ENCODE measurements at regions not wholly inside any gene's neighbourhood (a gene's known extent, or its start where the extent isn't known, plus 50 kb on each side); places are given as distances from the start of the nearest gene placed in this dataset.
A peak's percentile ranks its signal among the peaks of the same experiment; 100 is the strongest.

GRCh38 chr3:76582098-76582497, 457.8 kb upstream of the ROBO2 start:
- no peak overlapping the region for H3K4me3 ChIP-seq (ENCODE audit: low read depth, low read length)
- TF ChIP-seq CTCF (IDR thresholded peaks at IDR 0.05; ENCODE audit: insufficient read depth, low read depth, low read length, missing control alignments), result no peak
- DNase-seq (ENCODE audit: low read depth), result no peak

DNA sequence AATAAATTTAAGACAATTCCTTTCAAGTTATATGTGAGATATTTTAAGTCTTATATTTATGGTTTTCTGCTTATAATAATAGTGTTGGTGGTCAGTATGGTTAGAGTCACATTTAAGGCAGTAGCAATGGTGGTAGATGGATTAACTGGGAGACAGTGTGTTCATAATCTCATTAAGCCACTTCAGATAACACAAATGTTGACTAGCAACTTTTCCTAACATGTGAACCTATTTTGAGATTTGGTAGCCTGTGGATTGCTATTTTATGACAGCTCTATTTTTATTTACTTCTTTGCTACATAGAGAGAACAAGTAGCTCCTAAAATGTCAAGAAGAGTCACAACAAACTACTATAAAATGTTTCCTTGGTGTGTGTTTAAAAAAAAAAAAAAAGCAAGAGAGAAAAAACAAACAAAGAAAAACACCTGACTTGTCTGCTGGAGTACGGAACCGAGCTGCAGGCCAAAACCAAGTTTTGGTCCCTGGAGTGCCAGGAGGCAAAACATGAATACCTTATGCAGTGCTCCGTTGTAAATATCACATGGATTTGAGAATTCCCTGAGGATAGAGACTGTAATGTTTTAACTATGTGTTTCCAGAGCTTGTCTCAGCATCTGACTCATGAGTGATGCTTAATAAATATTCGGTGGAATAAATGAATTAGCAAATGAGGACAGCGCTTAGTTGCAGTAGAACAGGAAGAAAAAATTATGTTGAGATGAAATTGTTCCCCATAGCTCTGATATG, 457.1 kb upstream of the ROBO2 start:
- TF ChIP-seq CTCF (IDR thresholded peaks at IDR 0.05; ENCODE audit: insufficient read depth, low read depth, low read length, missing control alignments), result no peak
- H3K4me3 ChIP-seq (ENCODE audit: low read depth, low read length), result no peak overlapping the region
- no peak for DNase-seq (ENCODE audit: low read depth)

DNA sequence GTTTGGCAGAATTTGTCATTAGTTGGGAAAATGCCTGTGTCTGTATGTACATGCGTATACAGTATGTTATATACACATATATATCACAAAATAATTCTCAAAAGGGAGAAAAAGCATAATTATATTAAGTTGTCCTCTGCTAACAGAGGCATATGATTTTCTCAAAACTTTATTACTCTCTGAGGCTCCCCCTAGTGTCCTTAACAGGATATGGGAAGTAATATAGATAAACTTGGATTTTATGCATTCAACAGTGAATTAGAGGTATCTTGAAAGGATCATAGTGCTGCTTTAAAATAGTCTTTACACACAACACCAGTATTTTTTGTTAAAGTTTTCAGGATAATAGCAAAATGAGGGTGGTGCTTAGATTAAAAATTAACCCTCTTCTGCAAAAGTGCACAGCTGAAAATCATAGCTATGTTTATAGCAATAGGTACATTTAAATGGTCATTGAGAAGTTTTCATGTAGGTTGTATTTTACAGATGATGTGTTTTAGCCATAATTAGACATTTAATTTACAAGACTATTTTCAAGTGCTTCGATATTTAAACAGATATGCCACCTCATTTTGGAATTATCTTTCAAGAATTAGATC, 454.0 kb upstream of the ROBO2 start:
- peak; percentile 24 for DNase-seq (ENCODE audit: low read depth)
- no peak overlapping the region for H3K4me3 ChIP-seq (ENCODE audit: low read depth, low read length)
- TF ChIP-seq CTCF (IDR thresholded peaks at IDR 0.05; ENCODE audit: insufficient read depth, low read depth, low read length, missing control alignments), result peak; percentile 40

DNA sequence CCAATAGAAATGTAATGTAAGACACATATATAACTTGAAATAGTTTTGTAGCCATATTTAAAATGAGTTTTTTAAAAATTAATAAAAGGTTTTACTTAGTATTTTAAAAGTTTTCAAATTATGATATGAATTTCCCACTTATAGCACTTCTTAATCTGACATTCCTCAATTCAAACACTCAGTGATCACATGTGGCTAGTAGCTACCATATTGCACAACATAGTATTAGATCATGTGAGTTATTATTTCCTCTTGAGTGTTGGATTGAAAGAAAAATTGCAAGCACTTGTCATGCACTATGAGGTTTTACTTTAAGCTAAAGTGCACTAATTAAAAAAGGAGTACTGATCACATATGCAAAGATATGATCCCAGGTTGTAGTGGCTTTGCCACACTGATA, 453.4 kb upstream of the ROBO2 start:
- H3K4me3 ChIP-seq (ENCODE audit: low read depth, low read length), result no peak overlapping the region
- TF ChIP-seq CTCF (IDR thresholded peaks at IDR 0.05; ENCODE audit: insufficient read depth, low read depth, low read length, missing control alignments), result no peak
- DNase-seq (ENCODE audit: low read depth), result no peak

DNA sequence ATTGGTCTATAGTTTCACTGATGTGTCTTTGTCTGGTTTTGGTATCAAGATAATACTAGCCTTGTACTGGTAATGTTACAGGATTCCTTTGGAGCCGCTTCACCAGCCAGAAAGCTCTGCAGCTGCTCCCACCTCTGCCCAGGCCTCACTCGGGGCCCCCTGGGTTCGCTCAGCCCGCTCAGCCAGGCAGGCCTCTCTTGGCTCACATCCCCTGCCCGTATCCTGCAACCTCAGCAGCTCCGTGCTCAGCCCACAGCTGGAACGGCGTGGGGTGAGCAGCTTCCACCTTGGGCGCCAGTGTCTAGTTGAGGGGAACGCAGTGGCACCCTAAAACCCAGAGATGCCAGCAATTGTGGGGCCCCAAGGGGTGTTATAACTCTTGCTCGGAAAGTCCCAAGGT, 429.7 kb upstream of the ROBO2 start:
- DNase-seq (ENCODE audit: low read depth), result no peak
- H3K4me3 ChIP-seq (ENCODE audit: low read depth, low read length), result no peak overlapping the region
- no peak for TF ChIP-seq CTCF (IDR thresholded peaks at IDR 0.05; ENCODE audit: insufficient read depth, low read depth, low read length, missing control alignments)

DNA sequence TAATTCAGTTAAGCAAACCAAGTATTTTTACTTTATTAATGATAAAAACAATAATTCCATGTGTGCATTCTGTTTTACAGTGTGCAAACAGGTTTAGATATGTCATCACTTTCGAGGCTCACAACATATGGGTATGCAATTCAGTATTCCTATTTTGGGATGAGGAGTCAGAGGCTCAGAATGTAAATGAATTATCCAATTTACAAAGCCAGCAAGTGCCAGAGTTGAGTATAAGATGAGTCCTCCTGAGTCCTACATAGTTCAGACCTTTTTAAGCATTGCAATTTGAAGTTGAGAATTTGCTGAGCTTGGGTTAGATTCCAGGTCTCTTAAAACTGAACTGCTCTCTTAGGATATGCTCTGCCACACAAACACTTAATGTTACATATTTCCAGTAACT, 424.2 kb upstream of the ROBO2 start:
- TF ChIP-seq CTCF (IDR thresholded peaks at IDR 0.05; ENCODE audit: insufficient read depth, low read depth, low read length, missing control alignments), result no peak
- H3K4me3 ChIP-seq (ENCODE audit: low read depth, low read length), result no peak overlapping the region
- DNase-seq (ENCODE audit: low read depth), result no peak

- H3K4me3 ChIP-seq (ENCODE audit: low read depth, low read length), result no peak overlapping the region
- no peak for TF ChIP-seq CTCF (IDR thresholded peaks at IDR 0.05; ENCODE audit: insufficient read depth, low read depth, low read length, missing control alignments)
- DNase-seq (ENCODE audit: low read depth), result peak; percentile 1
Observed at GRCh38 chr3:76624164-76624563, 415.7 kb upstream of the ROBO2 start.
